Adipocyte (in vitro differentiated cells): ENCODE measurements at regions not wholly inside any gene's neighbourhood (a gene's known extent, or its start where the extent isn't known, plus 50 kb on each side); places are given as distances from the start of the nearest gene placed in this dataset.
"Not testable (repeated sequence)": the region's sequence is repeated elsewhere in the genome, so short reads cannot be mapped to it uniquely, and the experiment has no call there.

ENCODE experiments used
- DNase-seq: peaks from one replicate; pipeline ENCODE4 v3.0.0-alpha.2; 2015; ENCODE audit warnings: low read depth
- H3K27me3 ChIP-seq: replicated peaks from 2 replicates; pipeline ENCODE4 v1.7.0; 2013; ENCODE audit warnings: mild to moderate bottlenecking, low read length, moderate library complexity; ENCODE audit not compliant: control insufficient read depth, insufficient read depth
- H3K36me3 ChIP-seq: 2 replicates; pipeline ENCODE4 v1.7.0; 2013; ENCODE audit warnings: low read length, mild to moderate bottlenecking, moderate library complexity; ENCODE audit not compliant: control insufficient read depth, insufficient read depth, severe bottlenecking
- H3K4me1 ChIP-seq: 2 replicates; pipeline ENCODE4 v1.7.0; 2013; ENCODE audit warnings: mild to moderate bottlenecking, low read length, moderate library complexity; ENCODE audit not compliant: control insufficient read depth, insufficient read depth
- H3K4me3 ChIP-seq: 2 replicates; pipeline ENCODE4 v1.7.0; 2013; ENCODE audit warnings: mild to moderate bottlenecking, low read length, moderate library complexity
- H3K9ac ChIP-seq: 2 replicates; pipeline ENCODE4 v1.7.0; 2013; ENCODE audit warnings: mild to moderate bottlenecking, low read length, moderate library complexity
- H3K9me3 ChIP-seq: 2 replicates; pipeline ENCODE4 v1.7.0; 2013; ENCODE audit warnings: mild to moderate bottlenecking, low read length, moderate library complexity; ENCODE audit not compliant: control insufficient read depth

GRCh38 chr2:123522498-123522897 lies 502.6 kb upstream of the CNTNAP5 start:
- H3K4me3 ChIP-seq, result not testable (repeated sequence)

GRCh38 chr2:123528996-123529707 lies 495.9 kb upstream of the CNTNAP5 start:
- H3K4me3 ChIP-seq, result no peak overlapping the region

More at GRCh38 chr2:123522498-123522897, 502.6 kb upstream of the CNTNAP5 start:
- not testable (repeated sequence) for DNase-seq, H3K36me3 ChIP-seq, H3K4me1 ChIP-seq, H3K27me3 ChIP-seq, H3K9ac ChIP-seq
- peaks cover 18% of the 10 kb centered on the region for H3K9me3 ChIP-seq

GRCh38 chr2:123530004-123530403 lies 495.1 kb upstream of the CNTNAP5 start:
- no peak for DNase-seq
- Histone ChIP-seq H3K36me3 (no peaks in the 10 kb centered on the region), H3K4me3 (no peak overlapping the region), H3K9ac (no peak overlapping the region), H3K27me3 (no peaks in the 10 kb centered on the region), H3K4me1 (no peaks in the 10 kb centered on the region), H3K9me3 (peaks cover 11% of the 10 kb centered on the region)

More at GRCh38 chr2:123528996-123529707, 495.9 kb upstream of the CNTNAP5 start:
- Histone ChIP-seq H3K4me1 (no peaks in the 10 kb centered on the region), H3K27me3 (no peaks in the 10 kb centered on the region), H3K36me3 (no peaks in the 10 kb centered on the region), H3K9me3 (peaks cover 11% of the 10 kb centered on the region), H3K9ac (no peak overlapping the region)
- no peak for DNase-seq

GRCh38 chr2:123532126-123532525 lies 493.0 kb upstream of the CNTNAP5 start:
- Histone ChIP-seq H3K9me3 (peaks cover 1% of the 10 kb centered on the region), H3K27me3 (no peaks in the 10 kb centered on the region), H3K4me3 (no peak overlapping the region), H3K36me3 (no peaks in the 10 kb centered on the region), H3K4me1 (no peaks in the 10 kb centered on the region), H3K9ac (no peak overlapping the region)
- no peak for DNase-seq

- Histone ChIP-seq H3K36me3 (no peaks in the 10 kb centered on the region), H3K9me3 (peaks cover 7% of the 10 kb centered on the region), H3K9ac (no peak overlapping the region), H3K27me3 (no peaks in the 10 kb centered on the region), H3K4me3 (no peak overlapping the region), H3K4me1 (no peaks in the 10 kb centered on the region)
- DNase-seq, result no peak
These were observed 492.1 kb upstream of the CNTNAP5 start for GRCh38 chr2:123532994-123533393.

GRCh38 chr2:123540291-123540690 lies 484.8 kb upstream of the CNTNAP5 start:
- Histone ChIP-seq H3K9ac (no peak overlapping the region), H3K4me1 (no peaks in the 10 kb centered on the region), H3K27me3 (no peaks in the 10 kb centered on the region), H3K36me3 (no peaks in the 10 kb centered on the region), H3K4me3 (no peak overlapping the region), H3K9me3 (peaks cover 7% of the 10 kb centered on the region)
- DNase-seq, result no peak

GRCh38 chr2:123546353-123546752 lies 478.7 kb upstream of the CNTNAP5 start:
- DNase-seq, result no peak
- Histone ChIP-seq H3K4me3 (no peak overlapping the region), H3K4me1 (no peaks in the 10 kb centered on the region), H3K36me3 (no peaks in the 10 kb centered on the region), H3K27me3 (no peaks in the 10 kb centered on the region), H3K9ac (no peak overlapping the region), H3K9me3 (no peaks in the 10 kb centered on the region)

GRCh38 chr2:123563515-123563914 lies 461.6 kb upstream of the CNTNAP5 start:
- no peaks in the 10 kb centered on the region for H3K4me1 ChIP-seq
- H3K27me3 ChIP-seq, result no peaks in the 10 kb centered on the region
- H3K36me3 ChIP-seq, result no peaks in the 10 kb centered on the region
- no peaks in the 10 kb centered on the region for H3K9me3 ChIP-seq
- H3K4me3 ChIP-seq, result no peak overlapping the region
- H3K9ac ChIP-seq, result no peak overlapping the region
- DNase-seq, result no peak

GRCh38 chr2:123566291-123566946 lies 458.7 kb upstream of the CNTNAP5 start:
- Histone ChIP-seq H3K36me3 (no peaks in the 10 kb centered on the region), H3K4me3 (no peak overlapping the region), H3K9ac (no peak overlapping the region), H3K27me3 (no peaks in the 10 kb centered on the region), H3K4me1 (no peaks in the 10 kb centered on the region), H3K9me3 (no peaks in the 10 kb centered on the region)
- no peak for DNase-seq

GRCh38 chr2:123578016-123578415 lies 447.1 kb upstream of the CNTNAP5 start:
- no peak for DNase-seq
- H3K4me1 ChIP-seq, result no peaks in the 10 kb centered on the region
- H3K9me3 ChIP-seq, result peaks cover 2% of the 10 kb centered on the region
- H3K27me3 ChIP-seq, result no peaks in the 10 kb centered on the region
- H3K9ac ChIP-seq, result no peak overlapping the region
- H3K4me3 ChIP-seq, result no peak overlapping the region
- H3K36me3 ChIP-seq, result no peaks in the 10 kb centered on the region

- no peak for DNase-seq
- H3K36me3 ChIP-seq, result no peaks in the 10 kb centered on the region
- no peaks in the 10 kb centered on the region for H3K27me3 ChIP-seq
- no peak overlapping the region for H3K4me3 ChIP-seq
- H3K9me3 ChIP-seq, result peaks cover 4% of the 10 kb centered on the region
- H3K9ac ChIP-seq, result no peak overlapping the region
- H3K4me1 ChIP-seq, result peaks cover 9% of the 10 kb centered on the region
These were observed 428.5 kb upstream of the CNTNAP5 start for GRCh38 chr2:123596621-123597020.
